ENCODE measurements at regions not wholly inside any gene's neighbourhood (a gene's known extent, or its start where the extent isn't known, plus 50 kb on each side); places are given as distances from the start of the nearest gene placed in this dataset.
"Not testable (repeated sequence)": the region's sequence is repeated elsewhere in the genome, so short reads cannot be mapped to it uniquely, and the experiment has no call there.

GRCh38 chr4:83758285-83758684, 222.4 kb downstream of the GPAT3 start:
- H3K4me1 Mint-ChIP-seq, result no peaks in the 10 kb centered on the region
- no peaks in the 10 kb centered on the region for H3K27me3 Mint-ChIP-seq
- no peak overlapping the region for H3K27ac Mint-ChIP-seq
- no peak for DNase-seq
- H3K4me3 Mint-ChIP-seq, result no peak overlapping the region
- no peak for ATAC-seq
- no peaks in the 10 kb centered on the region for H3K36me3 Mint-ChIP-seq
- no peaks in the 10 kb centered on the region for H3K9me3 Mint-ChIP-seq (ENCODE audit: low read depth)
- CTCF ChIA-PET, result no interaction called here

GRCh38 chr4:83757121-83757621, 221.3 kb downstream of the GPAT3 start:
- H3K4me3 Mint-ChIP-seq, result no peak overlapping the region
- no peaks in the 10 kb centered on the region for H3K9me3 Mint-ChIP-seq (ENCODE audit: low read depth)
- H3K36me3 Mint-ChIP-seq, result no peaks in the 10 kb centered on the region
- no peaks in the 10 kb centered on the region for H3K27me3 Mint-ChIP-seq
- CTCF ChIA-PET, result no interaction called here
- ATAC-seq, result no peak
- H3K27ac Mint-ChIP-seq, result no peak overlapping the region
- H3K4me1 Mint-ChIP-seq, result no peaks in the 10 kb centered on the region
- no peak for DNase-seq

DNA sequence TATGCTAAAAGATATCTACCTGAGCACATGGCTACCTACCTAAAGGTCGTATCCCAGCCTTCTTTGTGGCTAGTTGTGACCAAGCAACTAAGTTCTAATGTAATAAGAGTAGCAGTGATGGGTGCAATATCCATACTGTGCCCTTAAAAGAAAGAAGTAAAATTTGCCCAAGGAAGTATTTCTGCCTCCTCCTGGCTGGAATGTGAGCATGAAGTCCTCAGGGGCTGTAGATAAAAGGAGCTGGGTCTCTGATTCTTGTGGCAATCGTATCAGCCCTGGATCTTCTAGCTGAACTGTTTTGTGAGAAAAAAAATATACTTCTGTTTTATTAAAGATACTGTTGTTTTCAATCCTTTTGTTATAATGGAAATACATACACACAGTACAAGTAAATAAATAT, 217.4 kb downstream of the GPAT3 start:
- Mint-ChIP-seq H3K9me3 (ENCODE audit: low read depth) (no peaks in the 10 kb centered on the region), H3K36me3 (no peaks in the 10 kb centered on the region), H3K27ac (no peak overlapping the region), H3K4me1 (no peaks in the 10 kb centered on the region), H3K27me3 (no peaks in the 10 kb centered on the region), H3K4me3 (no peak overlapping the region)
- no peak for DNase-seq
- ATAC-seq, result no peak
- CTCF ChIA-PET, result no interaction called here

DNA sequence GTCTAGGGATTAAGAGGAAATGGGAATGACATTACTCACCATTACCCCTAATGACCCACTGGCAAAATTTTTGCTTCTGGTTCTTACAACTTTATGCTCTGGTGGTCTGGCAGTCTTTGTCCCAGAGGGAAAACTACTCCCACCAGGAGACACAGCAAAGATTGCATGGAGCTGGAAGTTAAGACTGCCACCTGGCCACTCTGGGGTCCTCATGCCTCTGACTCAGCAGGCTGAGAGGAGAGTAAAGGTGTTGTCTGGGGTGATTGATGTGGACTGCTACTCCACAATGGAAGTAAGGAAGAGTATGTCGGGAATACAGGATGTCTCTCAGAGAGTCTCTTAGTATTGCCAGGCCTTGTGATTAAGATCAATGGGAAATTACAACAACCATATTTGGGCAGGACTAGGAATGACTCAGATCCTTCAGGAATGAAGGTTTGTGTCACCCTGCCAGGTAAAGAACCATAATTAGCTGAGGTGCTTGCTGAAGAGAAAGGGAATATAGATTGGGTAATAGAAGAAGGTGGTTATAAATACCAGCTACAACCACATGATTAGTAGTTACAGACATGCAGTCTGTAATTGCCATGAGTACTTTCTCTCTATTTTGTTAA, 215.5 kb downstream of the GPAT3 start:
- H3K4me3 Mint-ChIP-seq, result no peak overlapping the region
- no peak for ATAC-seq
- CTCF ChIA-PET, result no interaction called here
- no peaks in the 10 kb centered on the region for H3K36me3 Mint-ChIP-seq
- H3K9me3 Mint-ChIP-seq (ENCODE audit: low read depth), result no peaks in the 10 kb centered on the region
- DNase-seq, result no peak
- H3K27ac Mint-ChIP-seq, result no peak overlapping the region
- no peaks in the 10 kb centered on the region for H3K27me3 Mint-ChIP-seq
- H3K4me1 Mint-ChIP-seq, result no peaks in the 10 kb centered on the region

- Mint-ChIP-seq H3K4me1 (no peaks in the 10 kb centered on the region), H3K9me3 (ENCODE audit: low read depth) (no peaks in the 10 kb centered on the region), H3K4me3 (no peak overlapping the region), H3K27ac (no peak overlapping the region), H3K36me3 (no peaks in the 10 kb centered on the region), H3K27me3 (peaks cover 7% of the 10 kb centered on the region)
- DNase-seq, result no peak
- no peak for ATAC-seq
- CTCF ChIA-PET, result no interaction called here
Measured at GRCh38 chr4:83748711-83749110, 212.8 kb downstream of the GPAT3 start.

DNA sequence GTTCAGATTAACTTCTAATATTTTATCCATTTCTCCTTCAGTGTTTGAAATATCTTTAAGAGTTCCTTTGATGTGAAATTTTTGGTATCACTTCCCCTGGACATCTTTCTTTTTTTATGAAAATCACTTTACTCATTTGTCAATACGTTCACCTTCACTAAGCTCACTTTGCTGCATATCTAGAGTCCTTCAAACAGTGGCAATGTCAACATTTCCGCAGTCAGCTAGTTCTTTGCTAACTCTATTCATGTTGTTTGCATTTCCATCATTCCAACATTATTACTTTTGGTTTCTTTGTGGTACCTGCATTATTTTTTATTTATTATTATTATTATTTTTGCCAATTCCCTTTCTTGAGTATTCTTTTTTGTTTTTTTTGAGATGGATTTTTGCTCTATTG, 203.0 kb downstream of the GPAT3 start:
- Mint-ChIP-seq H3K4me3 (no peak overlapping the region), H3K36me3 (no peaks in the 10 kb centered on the region), H3K9me3 (ENCODE audit: low read depth) (no peaks in the 10 kb centered on the region), H3K4me1 (no peaks in the 10 kb centered on the region), H3K27me3 (peaks cover 11% of the 10 kb centered on the region), H3K27ac (no peak overlapping the region)
- ATAC-seq, result no peak
- no peak for DNase-seq
- CTCF ChIA-PET, result no interaction called here

DNA sequence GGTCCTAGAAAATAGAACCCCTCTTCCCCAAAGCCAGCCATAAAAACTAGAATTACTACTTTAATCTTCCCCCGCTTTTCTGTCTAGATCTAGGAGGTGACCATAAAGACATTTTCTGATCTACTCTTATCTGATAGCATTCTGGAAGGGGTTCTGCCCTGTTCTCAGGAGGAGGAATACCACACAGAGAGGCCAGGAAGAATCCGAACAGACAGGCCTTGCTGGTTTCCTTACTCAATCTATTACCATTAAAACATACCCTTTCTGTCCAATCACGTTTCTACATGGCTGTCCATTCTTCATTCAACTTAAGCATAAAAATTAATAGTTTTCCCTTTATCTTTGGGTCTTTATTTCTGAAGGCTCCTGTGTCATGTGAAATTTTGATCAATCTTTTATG, 198.7 kb downstream of the GPAT3 start:
- Mint-ChIP-seq H3K27me3 (no peaks in the 10 kb centered on the region), H3K4me3 (no peak overlapping the region), H3K4me1 (no peaks in the 10 kb centered on the region), H3K9me3 (ENCODE audit: low read depth) (no peaks in the 10 kb centered on the region), H3K36me3 (no peaks in the 10 kb centered on the region), H3K27ac (no peak overlapping the region)
- no peak for DNase-seq
- no peak for ATAC-seq
- CTCF ChIA-PET, result no interaction called here

DNA sequence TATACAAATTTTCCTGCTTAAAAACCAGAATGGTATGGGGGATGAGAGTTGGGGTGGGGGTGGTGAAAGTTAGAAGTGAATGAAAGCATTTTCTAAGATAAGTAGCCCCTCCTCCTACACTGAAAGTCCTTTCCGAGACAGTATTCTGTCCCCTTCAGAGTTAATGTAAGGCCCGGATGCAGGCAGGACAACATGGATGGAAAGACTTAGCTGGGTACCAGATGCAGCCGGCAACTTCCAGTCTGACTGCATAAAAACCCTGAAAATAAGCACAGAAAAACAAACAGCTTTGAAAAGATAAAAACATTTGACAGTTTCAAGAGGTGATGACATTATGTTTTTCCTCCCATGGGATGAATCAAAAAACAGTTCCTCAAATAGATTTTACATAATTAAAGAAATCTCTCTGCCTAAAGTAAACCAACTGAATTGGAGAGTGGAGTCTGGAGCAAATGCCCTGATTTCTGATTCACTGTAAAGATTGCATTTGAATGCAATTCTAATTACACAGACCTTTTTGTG, 196.3 kb downstream of the GPAT3 start:
- no peak for DNase-seq
- ATAC-seq, result no peak
- H3K4me3 Mint-ChIP-seq, result no peak overlapping the region
- no peaks in the 10 kb centered on the region for H3K27me3 Mint-ChIP-seq
- H3K4me1 Mint-ChIP-seq, result no peaks in the 10 kb centered on the region
- H3K36me3 Mint-ChIP-seq, result no peaks in the 10 kb centered on the region
- CTCF ChIA-PET, result no interaction called here
- H3K27ac Mint-ChIP-seq, result no peak overlapping the region
- H3K9me3 Mint-ChIP-seq (ENCODE audit: low read depth), result no peaks in the 10 kb centered on the region

DNA sequence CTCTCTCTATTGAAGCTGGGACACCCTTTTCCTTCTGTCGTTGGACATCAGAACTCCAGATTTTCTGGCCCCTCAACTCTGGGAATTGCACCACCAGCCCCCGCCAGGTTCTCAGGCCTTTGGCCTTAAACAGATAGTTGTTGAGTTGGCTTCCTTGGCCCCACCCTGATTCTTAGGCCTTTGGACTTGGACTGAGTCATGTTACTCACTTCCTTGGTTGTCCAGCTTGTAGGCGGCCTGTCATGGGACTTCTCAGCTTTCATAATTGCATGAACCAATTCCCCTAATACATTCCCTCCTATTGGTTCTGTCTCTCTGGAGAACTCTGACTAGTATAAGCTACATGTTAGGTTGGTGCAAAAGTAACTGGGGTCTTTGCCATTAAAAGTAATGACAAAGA, 195.7 kb downstream of the GPAT3 start:
- H3K4me3 Mint-ChIP-seq, result no peak overlapping the region
- ATAC-seq (no peak), DNase-seq (no peak)
- no peak overlapping the region for H3K27ac Mint-ChIP-seq
- CTCF ChIA-PET, result no interaction called here
- no peaks in the 10 kb centered on the region for H3K27me3 Mint-ChIP-seq
- no peaks in the 10 kb centered on the region for H3K36me3 Mint-ChIP-seq
- no peaks in the 10 kb centered on the region for H3K9me3 Mint-ChIP-seq (ENCODE audit: low read depth)
- no peaks in the 10 kb centered on the region for H3K4me1 Mint-ChIP-seq

- H3K27me3 Mint-ChIP-seq; H3K36me3 Mint-ChIP-seq; CTCF ChIA-PET; DNase-seq; H3K4me3 Mint-ChIP-seq; ATAC-seq; H3K4me1 Mint-ChIP-seq; H3K27ac Mint-ChIP-seq; H3K9me3 Mint-ChIP-seq (ENCODE audit: low read depth): not testable (repeated sequence)
Measured at GRCh38 chr4:83730958-83731357, 195.1 kb downstream of the GPAT3 start.

GRCh38 chr4:83728191-83728590, 192.3 kb downstream of the GPAT3 start:
- Mint-ChIP-seq H3K4me3 (no peak overlapping the region), H3K36me3 (no peaks in the 10 kb centered on the region), H3K27ac (no peak overlapping the region), H3K4me1 (no peaks in the 10 kb centered on the region), H3K9me3 (ENCODE audit: low read depth) (no peaks in the 10 kb centered on the region), H3K27me3 (peaks cover 2% of the 10 kb centered on the region)
- DNase-seq (no peak), ATAC-seq (no peak)
- CTCF ChIA-PET, result no interaction called here

GRCh38 chr4:83725336-83726085, 189.6 kb downstream of the GPAT3 start:
- no peaks in the 10 kb centered on the region for H3K9me3 Mint-ChIP-seq (ENCODE audit: low read depth)
- CTCF ChIA-PET, result no interaction called here

GRCh38 chr4:83724485-83725335, 188.8 kb downstream of the GPAT3 start:
- Mint-ChIP-seq H3K27me3 (peaks cover 2% of the 10 kb centered on the region), H3K4me1 (no peaks in the 10 kb centered on the region), H3K27ac (no peak overlapping the region), H3K9me3 (ENCODE audit: low read depth) (no peaks in the 10 kb centered on the region), H3K4me3 (no peak overlapping the region), H3K36me3 (no peaks in the 10 kb centered on the region)
- CTCF ChIA-PET, result no interaction called here
- ATAC-seq (no peak), DNase-seq (no peak)

More at GRCh38 chr4:83725336-83726085, 189.6 kb downstream of the GPAT3 start:
- Mint-ChIP-seq H3K36me3 (no peaks in the 10 kb centered on the region), H3K4me1 (no peaks in the 10 kb centered on the region), H3K4me3 (no peak overlapping the region), H3K27me3 (peaks cover 2% of the 10 kb centered on the region), H3K27ac (no peak overlapping the region)
- ATAC-seq, result no peak
- no peak for DNase-seq

- H3K4me3 Mint-ChIP-seq, result no peak overlapping the region
- CTCF ChIA-PET, result no interaction called here
- no peaks in the 10 kb centered on the region for H3K4me1 Mint-ChIP-seq
- H3K27ac Mint-ChIP-seq, result no peak overlapping the region
- DNase-seq, result no peak
- H3K9me3 Mint-ChIP-seq (ENCODE audit: low read depth), result no peaks in the 10 kb centered on the region
- H3K27me3 Mint-ChIP-seq, result peaks cover 2% of the 10 kb centered on the region
- no peak for ATAC-seq
- H3K36me3 Mint-ChIP-seq, result no peaks in the 10 kb centered on the region
Measured at GRCh38 chr4:83723609-83724008, 187.7 kb downstream of the GPAT3 start.

Data from activated CD8-positive, alpha-beta memory T cell treated with anti-CD3 and anti-CD28 coated beads, Interleukin-2, amount 10 ng/mL, durations not matched to agents 7 days and 5 days (primary cell).